DND-41 (cell line): ENCODE measurements at regions not wholly inside any gene's neighbourhood (a gene's known extent, or its start where the extent isn't known, plus 50 kb on each side); places are given as distances from the start of the nearest gene placed in this dataset.
"Not testable (repeated sequence)": the region's sequence is repeated elsewhere in the genome, so short reads cannot be mapped to it uniquely, and the experiment has no call there.

Experiments used
- ATAC-seq: fragments of 200-7000 bp; cut with Tn5 transposase; 3 replicates; pipeline ENCODE4 v1.9.1; 2021; ENCODE audit warnings: low read depth; ENCODE audit not compliant: insufficient read depth
- DNase-seq: peaks from one replicate; pipeline ENCODE4 v3.0.0-alpha.2; 2020
- H2AFZ ChIP-seq: 2 replicates; pipeline ENCODE4 v1.6.0; 2012; ENCODE audit warnings: low read depth, low read length
- H3K27ac ChIP-seq: 2 replicates; pipeline ENCODE4 v1.5.1; 2012; ENCODE audit warnings: low read length, inconsistent platforms
- H3K27me3 ChIP-seq: fragments of 200-600 bp; sonication (generic); 2 replicates; pipeline ENCODE4 v1.6.0; 2012; ENCODE audit warnings: low read length, mild to moderate bottlenecking, inconsistent platforms; ENCODE audit not compliant: insufficient read depth, poor library complexity
- H3K36me3 ChIP-seq: 2 replicates; pipeline ENCODE4 v1.5.1; 2012; ENCODE audit warnings: low read length, inconsistent platforms; ENCODE audit not compliant: insufficient read depth
- H3K4me1 ChIP-seq: 2 replicates; pipeline ENCODE4 v1.5.1; 2012; ENCODE audit warnings: mild to moderate bottlenecking, low read length; ENCODE audit not compliant: insufficient read depth
- H3K4me2 ChIP-seq: 2 replicates; pipeline ENCODE4 v1.6.0; 2012; ENCODE audit warnings: mild to moderate bottlenecking, moderate library complexity, low read length, inconsistent platforms; ENCODE audit not compliant: insufficient read depth
- H3K4me3 ChIP-seq, 2 experiments: fragments of 200-600 bp in 1 of 2; shearing (Covaris generic) in 1 of 2; 2 replicates each; pipeline ENCODE4 v1.5.1; 2012 to 2016; ENCODE audit warnings: inconsistent platforms in 2 of 2, low read length in 2 of 2, mild to moderate bottlenecking in 2 of 2, low read depth in 1 of 2, moderate library complexity in 1 of 2
- H3K79me2 ChIP-seq: 2 replicates; pipeline ENCODE4 v1.6.0; 2012; ENCODE audit warnings: low read length, inconsistent platforms; ENCODE audit not compliant: insufficient read depth
- H3K9ac ChIP-seq: 2 replicates; pipeline ENCODE4 v1.6.0; 2012; ENCODE audit warnings: low read depth, mild to moderate bottlenecking, inconsistent platforms, low read length, moderate library complexity
- H3K9me3 ChIP-seq: 2 replicates; pipeline ENCODE4 v1.5.1; 2012; ENCODE audit warnings: low read length, moderate library complexity, mild to moderate bottlenecking, inconsistent platforms; ENCODE audit not compliant: insufficient read depth, severe bottlenecking
- H4K20me1 ChIP-seq: 2 replicates; pipeline ENCODE4 v1.6.0; 2012; ENCODE audit warnings: low read length; ENCODE audit not compliant: insufficient read depth
- EZH2 ChIP-seq: IDR thresholded peaks from 3 replicates; pipeline ENCODE4 v1.6.1; 2012; ENCODE audit warnings: borderline replicate concordance, low read depth, mild to moderate bottlenecking, moderate library complexity, low read length, inconsistent platforms; ENCODE audit not compliant: severe bottlenecking
- TF ChIP-seq, protein P1 (sequence below): IDR thresholded peaks from 2 replicates; pipeline ENCODE4 v1.5.1; 2012; ENCODE audit warnings: borderline replicate concordance, low read length, moderate library complexity, mild to moderate bottlenecking; ENCODE audit not compliant: poor library complexity, severe bottlenecking; ENCODE audit errors: extremely low read depth

GRCh38 chr13:87324558-87324957, 346.6 kb upstream of the SLITRK5 start:
- H3K27me3 ChIP-seq: no peaks in the 10 kb centered on the region
- H3K4me2 ChIP-seq: no peak overlapping the region
- no peak overlapping the region for H3K27ac ChIP-seq
- no peaks in the 10 kb centered on the region for H3K4me1 ChIP-seq
- no peaks in the 10 kb centered on the region for H3K36me3 ChIP-seq
- no peaks in the 10 kb centered on the region for H3K79me2 ChIP-seq
- H2AFZ ChIP-seq: no peak overlapping the region
- TF ChIP-seq EZH2: no peak
- TF ChIP-seq, protein P1, sequence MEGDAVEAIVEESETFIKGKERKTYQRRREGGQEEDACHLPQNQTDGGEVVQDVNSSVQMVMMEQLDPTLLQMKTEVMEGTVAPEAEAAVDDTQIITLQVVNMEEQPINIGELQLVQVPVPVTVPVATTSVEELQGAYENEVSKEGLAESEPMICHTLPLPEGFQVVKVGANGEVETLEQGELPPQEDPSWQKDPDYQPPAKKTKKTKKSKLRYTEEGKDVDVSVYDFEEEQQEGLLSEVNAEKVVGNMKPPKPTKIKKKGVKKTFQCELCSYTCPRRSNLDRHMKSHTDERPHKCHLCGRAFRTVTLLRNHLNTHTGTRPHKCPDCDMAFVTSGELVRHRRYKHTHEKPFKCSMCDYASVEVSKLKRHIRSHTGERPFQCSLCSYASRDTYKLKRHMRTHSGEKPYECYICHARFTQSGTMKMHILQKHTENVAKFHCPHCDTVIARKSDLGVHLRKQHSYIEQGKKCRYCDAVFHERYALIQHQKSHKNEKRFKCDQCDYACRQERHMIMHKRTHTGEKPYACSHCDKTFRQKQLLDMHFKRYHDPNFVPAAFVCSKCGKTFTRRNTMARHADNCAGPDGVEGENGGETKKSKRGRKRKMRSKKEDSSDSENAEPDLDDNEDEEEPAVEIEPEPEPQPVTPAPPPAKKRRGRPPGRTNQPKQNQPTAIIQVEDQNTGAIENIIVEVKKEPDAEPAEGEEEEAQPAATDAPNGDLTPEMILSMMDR: no peak
- no peaks in the 10 kb centered on the region for H4K20me1 ChIP-seq
- no peak overlapping the region for H3K9ac ChIP-seq
- H3K4me3 ChIP-seq: no peak overlapping the region
- DNase-seq (no peak), ATAC-seq (no peak)
- no peaks in the 10 kb centered on the region for H3K9me3 ChIP-seq

GRCh38 chr13:87331178-87331577, 340.0 kb upstream of the SLITRK5 start:
- Histone ChIP-seq H2AFZ (no peak overlapping the region), H3K79me2 (no peaks in the 10 kb centered on the region), H3K4me3 (no peak overlapping the region), H3K27ac (no peak overlapping the region), H3K4me1 (no peaks in the 10 kb centered on the region), H3K9me3 (no peaks in the 10 kb centered on the region), H4K20me1 (no peaks in the 10 kb centered on the region), H3K4me2 (no peak overlapping the region), H3K36me3 (no peaks in the 10 kb centered on the region), H3K27me3 (no peaks in the 10 kb centered on the region), H3K9ac (no peak overlapping the region)
- TF ChIP-seq, protein P1: no peak
- no peak for TF ChIP-seq EZH2
- no peak for ATAC-seq
- DNase-seq: no peak

GRCh38 chr13:87333599-87333998, 337.6 kb upstream of the SLITRK5 start:
- Histone ChIP-seq H3K9ac (no peak overlapping the region), H3K4me3 (no peak overlapping the region), H3K27ac (no peak overlapping the region), H3K4me2 (no peak overlapping the region), H3K36me3 (no peaks in the 10 kb centered on the region), H4K20me1 (no peaks in the 10 kb centered on the region), H3K4me1 (no peaks in the 10 kb centered on the region), H3K27me3 (no peaks in the 10 kb centered on the region), H3K79me2 (no peaks in the 10 kb centered on the region), H2AFZ (no peak overlapping the region), H3K9me3 (no peaks in the 10 kb centered on the region)
- ATAC-seq: no peak
- TF ChIP-seq, protein P1: no peak
- no peak for TF ChIP-seq EZH2
- DNase-seq: no peak

DNA sequence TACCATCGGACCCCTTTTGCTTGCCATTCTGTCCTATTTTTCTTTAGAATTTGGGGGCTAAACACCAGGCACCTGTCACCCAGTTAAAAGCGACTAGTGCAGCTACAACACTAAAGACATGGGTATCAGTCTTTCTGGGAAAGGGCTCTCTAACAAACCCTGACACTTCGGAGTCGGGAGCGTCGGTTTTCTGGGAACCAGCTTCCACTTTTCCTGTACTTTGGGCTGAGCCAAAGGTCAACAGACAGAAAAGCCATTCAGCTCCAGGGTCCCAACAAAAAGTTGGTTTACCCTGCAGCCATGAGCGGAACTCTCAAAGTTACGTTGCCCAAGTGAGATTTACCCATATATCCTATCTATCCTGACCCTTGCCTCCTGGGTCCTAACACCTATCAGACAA, 337.0 kb upstream of the SLITRK5 start:
- no peaks in the 10 kb centered on the region for H4K20me1 ChIP-seq
- no peaks in the 10 kb centered on the region for H3K27me3 ChIP-seq
- no peak overlapping the region for H3K9ac ChIP-seq
- TF ChIP-seq, protein P1: no peak
- no peak for TF ChIP-seq EZH2
- no peak overlapping the region for H3K27ac ChIP-seq
- H3K4me2 ChIP-seq: no peak overlapping the region
- DNase-seq: no peak
- no peaks in the 10 kb centered on the region for H3K36me3 ChIP-seq
- H3K79me2 ChIP-seq: no peaks in the 10 kb centered on the region
- no peaks in the 10 kb centered on the region for H3K9me3 ChIP-seq
- no peak overlapping the region for H3K4me3 ChIP-seq
- no peak for ATAC-seq
- H2AFZ ChIP-seq: no peak overlapping the region
- no peaks in the 10 kb centered on the region for H3K4me1 ChIP-seq

GRCh38 chr13:87336346-87336889, 334.8 kb upstream of the SLITRK5 start:
- not testable (repeated sequence) for H3K4me3 ChIP-seq, H3K79me2 ChIP-seq, H3K9ac ChIP-seq, ATAC-seq, H4K20me1 ChIP-seq, H2AFZ ChIP-seq, H3K36me3 ChIP-seq, H3K27me3 ChIP-seq, H3K4me2 ChIP-seq, H3K9me3 ChIP-seq, H3K27ac ChIP-seq, DNase-seq, H3K4me1 ChIP-seq
